Chondrocyte (in vitro differentiated cells): ENCODE measurements at regions not wholly inside any gene's neighbourhood (a gene's known extent, or its start where the extent isn't known, plus 50 kb on each side); places are given as distances from the start of the nearest gene placed in this dataset.

Source experiments
- DNase-seq: peaks from one replicate; pipeline ENCODE4 v3.0.0; 2021; ENCODE audit warnings: mixed read lengths, low spot score
- H3K27ac Mint-ChIP-seq: one replicate; pipeline ENCODE4 v1.8.0; 2021; ENCODE audit warnings: mild to moderate bottlenecking, moderate library complexity, mixed read lengths; ENCODE audit not compliant: unreplicated experiment
- H3K27me3 Mint-ChIP-seq: 2 replicates; pipeline ENCODE4 v1.8.0; 2021; ENCODE audit warnings: low read depth, mixed read lengths
- H3K36me3 Mint-ChIP-seq: 2 replicates; pipeline ENCODE4 v1.8.0; 2021; ENCODE audit warnings: low read depth, mixed read lengths
- H3K4me1 Mint-ChIP-seq: 2 replicates; pipeline ENCODE4 v1.8.0; 2021; ENCODE audit warnings: low read depth, mild to moderate bottlenecking, mixed read lengths
- H3K4me3 Mint-ChIP-seq: one replicate; pipeline ENCODE4 v1.8.0; 2021; ENCODE audit warnings: mild to moderate bottlenecking, moderate library complexity, mixed read lengths; ENCODE audit not compliant: unreplicated experiment
- H3K9me3 Mint-ChIP-seq: 2 replicates; pipeline ENCODE4 v1.8.0; 2021; ENCODE audit warnings: low read depth, mixed read lengths
- TF ChIP-seq, protein P1 (sequence below): fragments of 200-600 bp; sonication (generic); IDR thresholded peaks from 2 replicates; pipeline ENCODE4 v1.5.0; 2021; ENCODE audit warnings: antibody characterized with exemption, mild to moderate bottlenecking, moderate library complexity

DNA sequence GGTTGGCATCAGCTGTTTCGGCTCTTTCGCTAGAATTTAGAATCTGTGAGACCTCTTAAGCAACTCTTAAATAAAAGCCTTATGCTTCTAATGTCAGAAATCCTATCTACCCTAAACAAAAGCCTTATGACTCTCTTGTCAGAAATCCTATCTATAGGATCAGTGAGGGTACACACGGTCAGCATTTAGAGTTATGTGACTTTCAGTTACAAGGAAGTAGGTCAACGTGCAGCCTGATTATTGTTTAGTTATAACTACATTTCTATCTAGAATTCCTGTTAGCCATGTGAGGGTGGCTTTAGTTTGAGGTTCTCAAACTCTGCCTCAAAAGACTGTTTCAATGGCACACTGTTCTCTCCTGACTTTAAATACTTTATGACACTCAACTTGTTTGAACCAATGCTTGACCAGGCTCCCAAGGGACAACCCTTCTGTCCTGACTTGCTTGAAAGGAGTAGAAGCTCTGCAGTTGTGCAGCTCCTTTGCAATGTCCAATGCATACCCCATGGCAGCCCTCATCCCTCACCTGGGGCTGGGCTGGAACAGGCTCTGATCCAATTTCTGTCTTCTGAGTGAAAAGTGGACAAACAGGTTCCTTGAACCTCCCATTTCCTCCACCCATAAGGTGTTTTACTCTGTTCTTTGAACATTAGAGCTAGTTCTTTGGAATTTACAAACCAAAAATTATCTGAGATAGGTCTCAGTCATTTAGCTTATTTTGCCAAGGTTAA, 251.6 kb upstream of the PIK3R1 start:
- TF ChIP-seq, protein P1, sequence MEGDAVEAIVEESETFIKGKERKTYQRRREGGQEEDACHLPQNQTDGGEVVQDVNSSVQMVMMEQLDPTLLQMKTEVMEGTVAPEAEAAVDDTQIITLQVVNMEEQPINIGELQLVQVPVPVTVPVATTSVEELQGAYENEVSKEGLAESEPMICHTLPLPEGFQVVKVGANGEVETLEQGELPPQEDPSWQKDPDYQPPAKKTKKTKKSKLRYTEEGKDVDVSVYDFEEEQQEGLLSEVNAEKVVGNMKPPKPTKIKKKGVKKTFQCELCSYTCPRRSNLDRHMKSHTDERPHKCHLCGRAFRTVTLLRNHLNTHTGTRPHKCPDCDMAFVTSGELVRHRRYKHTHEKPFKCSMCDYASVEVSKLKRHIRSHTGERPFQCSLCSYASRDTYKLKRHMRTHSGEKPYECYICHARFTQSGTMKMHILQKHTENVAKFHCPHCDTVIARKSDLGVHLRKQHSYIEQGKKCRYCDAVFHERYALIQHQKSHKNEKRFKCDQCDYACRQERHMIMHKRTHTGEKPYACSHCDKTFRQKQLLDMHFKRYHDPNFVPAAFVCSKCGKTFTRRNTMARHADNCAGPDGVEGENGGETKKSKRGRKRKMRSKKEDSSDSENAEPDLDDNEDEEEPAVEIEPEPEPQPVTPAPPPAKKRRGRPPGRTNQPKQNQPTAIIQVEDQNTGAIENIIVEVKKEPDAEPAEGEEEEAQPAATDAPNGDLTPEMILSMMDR: no peak
- H3K36me3 Mint-ChIP-seq: no peaks in the 10 kb centered on the region
- no peak for DNase-seq
- no peaks in the 10 kb centered on the region for H3K27me3 Mint-ChIP-seq
- no peaks in the 10 kb centered on the region for H3K9me3 Mint-ChIP-seq
- H3K4me1 Mint-ChIP-seq: peaks cover 4% of the 10 kb centered on the region
- H3K4me3 Mint-ChIP-seq: no peak overlapping the region
- no peak overlapping the region for H3K27ac Mint-ChIP-seq

DNA sequence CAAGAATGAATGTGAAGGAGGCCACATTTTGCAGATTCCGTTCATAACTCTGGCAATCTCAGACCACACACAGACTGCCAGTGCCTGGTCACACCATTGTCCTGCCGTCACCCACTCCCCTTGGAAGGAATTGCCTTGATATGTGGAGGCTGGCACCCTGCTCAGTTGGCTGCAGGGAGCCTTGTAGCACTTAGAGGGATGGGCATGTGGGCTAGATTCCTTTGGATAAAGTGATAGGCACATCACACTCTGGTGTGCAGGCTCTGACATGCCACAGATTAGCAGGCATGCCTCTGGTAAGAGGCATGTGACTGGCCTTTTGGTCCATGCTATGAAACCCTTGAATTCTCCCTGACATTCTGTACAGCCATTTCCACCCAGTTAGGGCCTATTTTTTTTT, 254.6 kb upstream of the PIK3R1 start:
- Mint-ChIP-seq H3K9me3 (no peaks in the 10 kb centered on the region), H3K4me1 (peaks cover 4% of the 10 kb centered on the region), H3K36me3 (no peaks in the 10 kb centered on the region), H3K4me3 (no peak overlapping the region), H3K27me3 (no peaks in the 10 kb centered on the region), H3K27ac (no peak overlapping the region)
- TF ChIP-seq, protein P1: no peak
- no peak for DNase-seq

DNA sequence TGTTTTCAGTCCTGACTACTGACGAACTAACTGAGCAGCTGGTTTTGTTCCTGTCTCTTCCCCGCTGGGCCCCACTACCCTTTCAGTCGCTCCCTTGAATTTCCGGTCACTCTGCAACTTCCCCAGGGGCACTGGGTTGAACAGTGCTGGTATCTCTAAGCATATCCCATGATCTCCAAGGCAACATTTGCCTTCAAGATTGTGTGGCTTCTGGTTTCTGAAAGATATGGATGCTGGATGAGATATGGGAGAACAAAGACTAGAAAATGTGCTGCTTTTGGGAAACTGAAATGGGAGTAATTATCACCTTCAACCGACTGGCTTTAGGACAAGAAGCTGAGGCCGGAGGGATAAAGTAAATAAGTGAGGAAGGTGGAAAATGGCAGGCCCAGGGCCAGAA, 258.2 kb upstream of the PIK3R1 start:
- Mint-ChIP-seq H3K27ac (no peak overlapping the region), H3K9me3 (peaks cover 4% of the 10 kb centered on the region), H3K4me3 (no peak overlapping the region), H3K4me1 (peaks cover 10% of the 10 kb centered on the region), H3K36me3 (no peaks in the 10 kb centered on the region), H3K27me3 (no peaks in the 10 kb centered on the region)
- TF ChIP-seq, protein P1: no peak
- no peak for DNase-seq

DNA sequence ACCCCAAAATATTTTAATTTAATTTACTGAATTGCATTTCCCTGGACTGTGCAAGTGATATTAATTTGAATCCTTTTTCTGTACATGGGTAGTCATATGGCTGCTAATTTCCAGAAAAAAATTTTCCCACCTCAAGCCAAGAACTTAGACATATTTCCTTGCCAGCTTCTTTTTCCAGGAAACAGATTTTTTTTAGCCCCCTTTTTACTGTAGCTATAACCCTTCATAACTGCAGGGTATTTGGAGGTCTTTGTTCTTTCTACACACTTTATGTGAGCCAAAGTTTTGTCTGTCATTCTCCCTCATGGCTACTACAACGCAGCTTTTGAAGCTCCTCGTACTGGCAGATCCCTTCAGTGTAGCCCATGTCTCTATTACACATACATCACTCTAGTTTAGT, 261.2 kb upstream of the PIK3R1 start:
- TF ChIP-seq, protein P1: no peak
- no peak for DNase-seq
- Mint-ChIP-seq H3K36me3 (no peaks in the 10 kb centered on the region), H3K27ac (no peak overlapping the region), H3K9me3 (peaks cover 4% of the 10 kb centered on the region), H3K27me3 (no peaks in the 10 kb centered on the region), H3K4me3 (no peak overlapping the region), H3K4me1 (peaks cover 6% of the 10 kb centered on the region)

DNA sequence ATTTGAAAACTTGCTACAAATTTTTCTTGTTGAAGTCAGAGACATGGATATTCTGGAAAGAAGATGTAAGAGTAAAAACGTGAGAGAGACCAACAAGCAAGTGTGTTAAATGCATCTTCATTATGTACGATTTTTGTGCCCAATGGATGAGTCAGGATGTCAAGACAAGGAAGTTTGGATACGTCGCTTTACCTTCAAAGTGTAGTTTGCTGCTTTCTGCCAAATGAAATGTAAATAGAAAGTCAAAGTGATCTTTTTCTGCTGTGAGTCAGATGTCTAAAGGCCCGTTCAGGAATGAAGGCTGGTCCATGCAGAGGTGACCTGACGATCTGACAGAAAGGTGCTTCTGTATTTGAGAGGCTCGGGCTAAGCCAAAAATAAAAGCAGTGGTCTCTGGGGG, 273.1 kb upstream of the PIK3R1 start:
- Mint-ChIP-seq H3K4me1 (peaks cover 23% of the 10 kb centered on the region), H3K36me3 (no peaks in the 10 kb centered on the region), H3K4me3 (no peak overlapping the region), H3K27ac (no peak overlapping the region), H3K9me3 (no peaks in the 10 kb centered on the region), H3K27me3 (no peaks in the 10 kb centered on the region)
- TF ChIP-seq, protein P1: no peak
- DNase-seq: no peak
